DMS114 treated with DMSO at 0.1 percent for 48 hours (cell line): ENCODE measurements at regions not wholly inside any gene's neighbourhood (a gene's known extent, or its start where the extent isn't known, plus 50 kb on each side); places are given as distances from the start of the nearest gene placed in this dataset.

ENCODE experiments used
- DNase-seq: peaks from one replicate; lab custom pipeline; 2025; ENCODE audit not compliant: unreplicated experiment; lab: John Stamatoyannopoulos, UW

GRCh38 chr6:53417141-53417540 is 68.4 kb upstream of the ELOVL5 start:
- no peak for DNase-seq

- DNase-seq: no peak
These were observed 64.6 kb upstream of the ELOVL5 start for GRCh38 chr6:53413326-53413725.

GRCh38 chr6:53412751-53413150 is 64.0 kb upstream of the ELOVL5 start:
- DNase-seq: no peak

- no peak for DNase-seq
These were observed 63.4 kb upstream of the ELOVL5 start for GRCh38 chr6:53412021-53412715.

DNA sequence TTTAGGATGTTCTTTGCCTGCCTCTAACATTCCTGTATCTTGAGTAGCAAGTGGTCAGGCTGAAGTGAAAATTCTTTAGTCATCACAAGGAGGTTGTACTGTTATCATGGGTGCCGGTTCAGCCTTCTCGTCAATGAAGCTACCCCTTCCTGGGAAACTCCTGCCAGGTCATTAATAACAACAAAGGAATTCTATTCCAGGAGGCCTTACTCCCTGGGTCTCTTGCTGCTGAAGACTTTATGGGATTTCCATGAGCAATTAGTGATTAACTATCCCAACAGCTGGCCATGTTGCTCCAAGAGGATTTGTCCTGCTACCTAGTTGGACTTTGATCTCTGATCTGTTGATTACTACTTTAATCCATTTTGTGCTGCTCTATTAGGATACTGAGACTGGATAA is 62.7 kb upstream of the ELOVL5 start:
- DNase-seq: no peak

GRCh38 chr6:53410508-53411258 is 61.9 kb upstream of the ELOVL5 start:
- no peak for DNase-seq

DNA sequence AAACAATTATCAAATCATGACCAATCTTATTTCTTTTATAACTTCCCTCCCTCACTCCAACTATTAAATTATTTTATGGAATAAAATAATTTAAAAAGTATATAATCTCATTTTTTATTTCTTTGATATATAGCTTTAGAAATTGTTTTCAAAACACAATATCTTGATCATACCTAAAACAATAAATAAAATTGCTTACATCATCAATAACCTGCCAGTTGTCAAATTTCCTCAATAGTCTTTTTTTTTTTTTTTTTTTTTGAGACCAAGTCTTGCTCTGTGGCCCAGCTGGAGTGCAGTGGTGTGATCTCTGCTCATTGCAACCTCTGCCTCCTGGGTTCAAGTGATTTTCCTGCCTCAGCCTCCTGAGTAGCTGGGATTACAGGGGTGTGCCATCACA is 60.1 kb upstream of the ELOVL5 start:
- DNase-seq: no peak

- DNase-seq: no peak
These were observed 50.2 kb upstream of the ELOVL5 start for GRCh38 chr6:53399027-53399344.

DNA sequence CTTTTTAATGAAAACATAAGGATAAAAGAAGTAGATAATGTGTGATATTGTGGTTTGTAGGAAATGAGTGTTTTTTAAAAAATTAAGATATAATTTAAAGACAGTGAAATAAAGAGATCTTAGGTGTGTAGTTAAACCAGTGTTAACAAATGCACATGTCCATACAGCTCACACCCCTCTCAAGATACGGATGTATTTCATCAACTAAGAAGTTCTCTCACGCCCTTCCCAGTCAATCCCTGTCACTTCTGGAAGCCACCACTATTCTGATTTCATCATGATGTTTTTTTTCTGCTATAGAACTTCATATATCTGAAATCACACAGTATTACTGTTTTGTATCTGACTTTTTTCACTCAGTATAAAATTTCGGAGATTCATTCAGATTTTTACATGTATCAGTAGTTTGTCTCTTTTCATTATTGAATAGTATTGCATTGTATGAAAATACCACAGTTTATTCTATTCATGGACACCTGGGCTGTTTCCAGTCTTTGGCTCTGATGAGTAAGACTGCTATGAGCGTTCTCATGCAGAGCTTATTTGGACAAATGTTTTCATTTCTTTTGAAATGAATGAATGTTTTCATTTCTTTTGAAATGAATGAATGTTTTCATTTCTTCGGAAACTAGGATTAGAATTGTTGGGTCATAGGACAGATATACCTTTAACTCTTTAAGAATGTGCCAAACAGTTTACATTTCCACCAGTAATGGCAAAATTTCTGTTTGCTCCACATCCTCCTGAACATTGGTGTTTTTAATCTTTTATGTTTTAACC is 49.7 kb upstream of the ELOVL5 start:
- no peak for DNase-seq
